ENCODE measurements at regions not wholly inside any gene's neighbourhood (a gene's known extent, or its start where the extent isn't known, plus 50 kb on each side); places are given as distances from the start of the nearest gene placed in this dataset.

DNA sequence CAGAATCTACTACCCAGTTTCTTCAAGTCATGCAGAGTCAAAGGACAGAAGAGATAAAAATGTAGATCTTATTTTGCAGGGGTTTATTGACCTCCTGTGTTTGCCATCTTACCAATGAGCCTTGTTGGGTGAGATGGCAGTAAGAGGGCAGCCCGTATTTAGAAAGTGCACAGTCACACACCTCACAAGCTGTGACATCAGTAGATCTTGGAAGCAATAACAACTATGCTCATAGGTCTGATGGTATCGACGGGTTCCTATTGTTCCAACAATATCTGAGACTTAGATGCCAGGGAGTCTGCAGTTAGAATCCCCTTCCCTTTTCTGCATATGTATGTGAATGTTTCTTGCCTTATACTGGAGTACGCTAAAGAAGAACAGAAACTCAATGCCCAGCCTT lies 189.0 kb upstream of the DYRK2 start:
- no peak for DNase-seq (ENCODE audit: extremely low spot score)
- POLR2A ChIA-PET, result no interaction called here
- TF ChIP-seq, protein P1, sequence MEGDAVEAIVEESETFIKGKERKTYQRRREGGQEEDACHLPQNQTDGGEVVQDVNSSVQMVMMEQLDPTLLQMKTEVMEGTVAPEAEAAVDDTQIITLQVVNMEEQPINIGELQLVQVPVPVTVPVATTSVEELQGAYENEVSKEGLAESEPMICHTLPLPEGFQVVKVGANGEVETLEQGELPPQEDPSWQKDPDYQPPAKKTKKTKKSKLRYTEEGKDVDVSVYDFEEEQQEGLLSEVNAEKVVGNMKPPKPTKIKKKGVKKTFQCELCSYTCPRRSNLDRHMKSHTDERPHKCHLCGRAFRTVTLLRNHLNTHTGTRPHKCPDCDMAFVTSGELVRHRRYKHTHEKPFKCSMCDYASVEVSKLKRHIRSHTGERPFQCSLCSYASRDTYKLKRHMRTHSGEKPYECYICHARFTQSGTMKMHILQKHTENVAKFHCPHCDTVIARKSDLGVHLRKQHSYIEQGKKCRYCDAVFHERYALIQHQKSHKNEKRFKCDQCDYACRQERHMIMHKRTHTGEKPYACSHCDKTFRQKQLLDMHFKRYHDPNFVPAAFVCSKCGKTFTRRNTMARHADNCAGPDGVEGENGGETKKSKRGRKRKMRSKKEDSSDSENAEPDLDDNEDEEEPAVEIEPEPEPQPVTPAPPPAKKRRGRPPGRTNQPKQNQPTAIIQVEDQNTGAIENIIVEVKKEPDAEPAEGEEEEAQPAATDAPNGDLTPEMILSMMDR (IDR thresholded peaks at IDR 0.05; ENCODE audit: control extremely low read depth, extremely low read depth, low read depth, missing control alignments), result no peak
- CTCF ChIA-PET, result interaction anchor here (1.6 kb wide), 1 partner anchor 8 kb away, joined by 4 read pairs; no protein-coding TSS in a partner anchor

DNA sequence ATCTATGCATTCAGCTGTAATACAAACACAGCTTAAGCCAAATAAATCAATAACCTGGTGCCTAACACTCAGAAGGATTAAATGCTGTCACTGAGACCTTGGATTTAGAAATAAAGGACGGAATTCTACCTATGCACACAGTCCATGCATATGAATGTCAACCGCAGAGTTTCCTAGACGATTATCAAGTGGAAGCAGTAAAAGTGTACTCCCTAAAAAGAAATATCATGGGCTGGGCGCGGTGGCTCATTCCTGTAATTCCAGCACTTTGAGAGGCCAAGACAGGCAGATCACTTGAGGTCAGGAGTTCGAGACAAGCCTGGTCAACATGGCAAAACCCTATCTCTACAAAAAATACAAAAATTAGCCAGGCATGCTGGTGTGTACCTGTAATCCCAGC lies 188.2 kb upstream of the DYRK2 start:
- no peak for DNase-seq (ENCODE audit: extremely low spot score)
- TF ChIP-seq, protein P1 (IDR thresholded peaks at IDR 0.05; ENCODE audit: control extremely low read depth, extremely low read depth, low read depth, missing control alignments), result no peak
- CTCF ChIA-PET, result interaction anchor here (1.6 kb wide), 1 partner anchor 9 kb away, joined by 4 read pairs; no protein-coding TSS in a partner anchor
- POLR2A ChIA-PET, result no interaction called here

DNA sequence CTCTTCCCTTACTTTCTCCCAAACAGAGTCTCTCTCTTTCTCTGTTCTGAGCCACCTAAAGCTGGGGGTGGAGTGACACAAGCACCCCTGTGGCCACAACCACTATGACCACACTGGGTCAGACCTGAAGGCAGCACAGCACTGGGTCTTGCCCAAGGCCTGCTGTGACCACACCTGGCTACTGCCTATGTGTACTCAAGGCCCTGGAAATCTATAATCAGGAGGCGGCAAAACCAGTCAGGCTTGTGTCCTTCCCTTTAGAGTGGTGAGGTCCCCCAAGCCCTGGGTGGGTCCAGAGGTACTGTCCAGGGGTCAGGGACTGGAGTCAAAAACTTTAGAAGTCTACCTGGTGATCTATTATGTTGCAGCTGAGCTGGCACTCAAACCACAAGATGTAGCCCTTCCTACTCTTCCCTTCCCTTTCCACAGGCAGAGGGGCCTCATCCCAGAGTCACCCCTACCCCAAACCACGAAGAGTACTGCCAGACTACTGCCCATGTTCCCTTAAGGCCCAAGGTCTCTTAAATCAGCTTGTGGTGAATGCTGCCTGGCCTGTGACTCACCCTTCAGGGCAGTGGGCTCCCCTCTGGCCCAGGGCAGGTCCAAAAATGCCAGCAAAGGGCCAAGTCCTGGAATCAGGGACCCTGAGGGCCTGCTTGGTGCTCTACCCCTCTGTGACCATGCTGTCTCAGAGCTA lies 179.8 kb upstream of the DYRK2 start:
- CTCF ChIA-PET, result no interaction called here
- TF ChIP-seq, protein P1 (IDR thresholded peaks at IDR 0.05; ENCODE audit: control extremely low read depth, extremely low read depth, low read depth, missing control alignments), result no peak
- DNase-seq (ENCODE audit: extremely low spot score), result no peak

DNA sequence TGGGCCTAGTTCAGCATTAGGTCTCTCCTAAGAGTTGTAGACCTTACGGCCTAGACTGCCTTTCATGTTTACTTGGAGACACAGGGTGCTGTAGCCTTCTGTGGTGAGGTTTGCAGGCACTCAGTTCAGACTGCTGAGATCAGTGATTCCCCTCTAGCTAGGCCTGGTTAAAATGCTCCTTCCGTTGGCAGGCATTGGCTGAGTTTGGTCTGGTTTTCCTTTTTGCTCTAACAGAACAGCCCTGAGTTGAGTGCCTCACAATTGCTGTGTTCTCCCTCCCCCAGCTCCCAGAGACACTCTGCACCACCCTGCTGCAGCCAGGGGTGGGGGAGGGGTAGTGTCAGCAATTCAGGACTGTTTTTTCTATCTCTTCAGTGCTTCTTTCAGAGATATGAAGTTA lies 178.9 kb upstream of the DYRK2 start:
- TF ChIP-seq, protein P1 (IDR thresholded peaks at IDR 0.05; ENCODE audit: control extremely low read depth, extremely low read depth, low read depth, missing control alignments), result no peak
- CTCF ChIA-PET, result no interaction called here
- no peak for DNase-seq (ENCODE audit: extremely low spot score)
- POLR2A ChIA-PET, result no interaction called here

More for the DNA sequence above, 179.8 kb upstream of the DYRK2 start:
- POLR2A ChIA-PET, result no interaction called here

DNA sequence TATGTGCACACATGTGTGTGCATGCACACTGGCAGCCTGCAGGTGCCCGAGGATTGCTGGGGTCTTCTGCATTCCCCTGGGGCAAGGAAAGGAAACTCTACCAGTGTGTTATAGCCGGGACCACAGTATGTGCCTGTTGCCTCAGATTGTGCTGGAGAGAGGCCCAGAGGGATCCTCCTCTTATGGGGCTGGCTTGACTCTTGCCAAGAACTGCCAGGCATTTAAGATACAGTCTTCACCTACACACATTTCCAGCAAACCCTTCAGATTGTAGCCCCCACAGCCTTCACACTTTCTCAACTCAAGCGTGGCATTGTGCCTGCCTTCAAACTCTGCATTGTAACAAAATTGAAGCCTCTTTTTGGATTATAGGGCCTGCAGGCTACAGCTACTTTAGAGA lies 176.7 kb upstream of the DYRK2 start:
- no peak for DNase-seq (ENCODE audit: extremely low spot score)
- ChIA-PET POLR2A (no interaction called here), CTCF (interaction anchor here (1.4 kb wide), 1 partner anchor 10 kb away, joined by 5 read pairs; no protein-coding TSS in a partner anchor)
- TF ChIP-seq, protein P1 (IDR thresholded peaks at IDR 0.05; ENCODE audit: control extremely low read depth, extremely low read depth, low read depth, missing control alignments), result no peak

DNA sequence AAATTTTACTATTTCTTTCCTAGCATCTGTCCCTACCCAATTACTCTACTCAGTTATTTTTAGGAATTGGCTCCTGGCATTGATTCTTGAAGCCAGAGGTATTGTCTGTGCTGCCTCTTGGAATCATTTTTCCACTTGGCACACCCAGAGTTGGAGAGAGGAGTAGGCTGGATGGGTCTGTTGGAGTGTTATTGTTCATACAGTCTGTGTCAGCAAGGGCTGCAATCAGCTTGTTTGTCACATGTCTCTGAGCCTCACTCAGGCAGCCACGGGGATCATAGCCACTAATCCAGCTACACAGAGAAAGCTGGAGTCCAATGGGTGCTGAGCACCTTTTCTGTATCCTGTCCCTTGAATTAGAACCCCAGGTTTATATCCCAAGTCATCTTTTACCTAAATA lies 176.0 kb upstream of the DYRK2 start:
- TF ChIP-seq, protein P1 (IDR thresholded peaks at IDR 0.05; ENCODE audit: control extremely low read depth, extremely low read depth, low read depth, missing control alignments), result no peak
- ChIA-PET CTCF (interaction anchor here (1.4 kb wide), 1 partner anchor 11 kb away, joined by 5 read pairs; no protein-coding TSS in a partner anchor), POLR2A (no interaction called here)
- DNase-seq (ENCODE audit: extremely low spot score), result no peak

Data from GM10248 (cell line).